SK-N-MC (cell line): ENCODE measurements at regions not wholly inside any gene's neighbourhood (a gene's known extent, or its start where the extent isn't known, plus 50 kb on each side); places are given as distances from the start of the nearest gene placed in this dataset.

Source experiments
- EZH2 ChIP-seq: fragments of 200-600 bp; sonication (generic); IDR thresholded peaks from one replicate; pipeline ENCODE4 v1.6.1; 2017; ENCODE audit warnings: antibody characterized with exemption
- POLR2AphosphoS5 ChIP-seq: IDR thresholded peaks from 2 replicates; pipeline ENCODE4 v1.6.1; 2012; ENCODE audit warnings: mild to moderate bottlenecking, low read depth, low read length, borderline replicate concordance

- no peak for TF ChIP-seq EZH2
- TF ChIP-seq POLR2AphosphoS5: no peak
These were observed 78.7 kb upstream of the DRD2 start for GRCh38 chr11:113553915-113554314.
